ENCODE measurements at regions not wholly inside any gene's neighbourhood (a gene's known extent, or its start where the extent isn't known, plus 50 kb on each side); places are given as distances from the start of the nearest gene placed in this dataset.

DNA sequence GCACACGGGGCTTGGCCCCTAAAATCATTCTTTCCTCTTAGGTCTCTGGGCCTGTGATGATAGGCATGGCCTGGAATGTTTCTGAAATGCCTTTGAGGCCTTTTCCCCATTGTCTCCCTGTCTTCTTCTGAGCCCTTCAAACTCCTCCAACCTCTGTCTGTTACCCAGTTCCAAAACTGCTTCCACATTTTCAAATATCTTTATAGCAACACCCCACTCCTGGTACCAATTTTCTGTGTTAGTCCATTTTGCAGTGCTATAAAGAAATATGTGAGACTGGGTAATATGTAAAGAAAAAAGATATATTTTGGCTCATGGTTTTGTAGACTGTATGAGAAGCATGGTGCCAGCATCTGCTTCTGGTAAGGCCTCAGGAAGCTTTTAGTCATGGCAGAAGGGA, 158.8 kb downstream of the TM2D1 start:
- WGBS = no CpG with 5 or more reads among the region's 1 CpG
- Histone ChIP-seq H2BK15ac (ENCODE audit: low read depth, poor library complexity, severe bottlenecking) (no peak overlapping the region), H4K8ac (ENCODE audit: low read length) (no peak overlapping the region), H2AFZ (ENCODE audit: low read depth, low read length) (no peak overlapping the region), H3K23ac (ENCODE audit: low read length in 2 of 2) (no peak overlapping the region), H3K27ac (ENCODE audit: low read length, poor library complexity, severe bottlenecking) (no peak overlapping the region), H3K4me3 (ENCODE audit: insufficient read depth in 1 of 2, low read depth in 1 of 2, low read length in 2 of 2) (no peak overlapping the region), H3K4me2 (ENCODE audit: low read length, poor library complexity, severe bottlenecking) (no peak overlapping the region), H3K9me3 (ENCODE audit: control insufficient read depth, low read length) (peaks cover 22% of the 10 kb centered on the region), H3K79me1 (replicated peaks; ENCODE audit: low read length, poor library complexity, severe bottlenecking) (no peaks in the 10 kb centered on the region), H3K14ac (ENCODE audit: low read length in 2 of 2) (no peak overlapping the region), H3K27me3 (ENCODE audit: control insufficient read depth in 1 of 2, insufficient read depth in 1 of 2, low read length in 2 of 2) (no peaks in the 10 kb centered on the region), H3K36me3 (ENCODE audit: control insufficient read depth in 1 of 2, insufficient read depth in 2 of 2, low read depth in 1 of 2, low read length in 2 of 2) (no peaks in the 10 kb centered on the region), H2BK12ac (ENCODE audit: low read length in 2 of 2) (no peak overlapping the region), H3K18ac (ENCODE audit: low read depth in 1 of 2, low read length in 2 of 2) (no peak overlapping the region), H3K4me1 (ENCODE audit: control insufficient read depth, insufficient read depth, low read depth, low read length) (no peaks in the 10 kb centered on the region), H2BK5ac (ENCODE audit: low read depth, low read length, poor library complexity, severe bottlenecking) (no peak overlapping the region), H3K4ac (ENCODE audit: low read depth in 1 of 2, low read length in 2 of 2) (no peak overlapping the region), H4K91ac (ENCODE audit: low read length) (no peak overlapping the region), H2BK120ac (ENCODE audit: low read depth, low read length) (no peak overlapping the region), H2AK5ac (ENCODE audit: low read length, severe bottlenecking) (no peak overlapping the region), H3K9ac (ENCODE audit: low read length) (no peak overlapping the region)
- no peak for DNase-seq

- Histone ChIP-seq H3K4me2 (ENCODE audit: low read length, poor library complexity, severe bottlenecking) (no peak overlapping the region), H2AK5ac (ENCODE audit: low read length, severe bottlenecking) (no peak overlapping the region), H3K27ac (ENCODE audit: low read length, poor library complexity, severe bottlenecking) (no peak overlapping the region), H4K8ac (ENCODE audit: low read length) (no peak overlapping the region), H3K23ac (ENCODE audit: low read length in 2 of 2) (no peak overlapping the region), H2BK12ac (ENCODE audit: low read length in 2 of 2) (no peak overlapping the region), H3K9ac (ENCODE audit: low read length) (no peak overlapping the region), H3K14ac (ENCODE audit: low read length in 2 of 2) (no peak overlapping the region), H3K4me3 (ENCODE audit: insufficient read depth in 1 of 2, low read depth in 1 of 2, low read length in 2 of 2) (no peak overlapping the region), H3K27me3 (ENCODE audit: control insufficient read depth in 1 of 2, insufficient read depth in 1 of 2, low read length in 2 of 2) (no peaks in the 10 kb centered on the region), H3K36me3 (ENCODE audit: control insufficient read depth in 1 of 2, insufficient read depth in 2 of 2, low read depth in 1 of 2, low read length in 2 of 2) (no peaks in the 10 kb centered on the region), H3K18ac (ENCODE audit: low read depth in 1 of 2, low read length in 2 of 2) (no peak overlapping the region), H3K4me1 (ENCODE audit: control insufficient read depth, insufficient read depth, low read depth, low read length) (no peaks in the 10 kb centered on the region), H2AFZ (ENCODE audit: low read depth, low read length) (no peak overlapping the region), H2BK5ac (ENCODE audit: low read depth, low read length, poor library complexity, severe bottlenecking) (no peak overlapping the region), H2BK15ac (ENCODE audit: low read depth, poor library complexity, severe bottlenecking) (no peak overlapping the region), H3K79me1 (replicated peaks; ENCODE audit: low read length, poor library complexity, severe bottlenecking) (no peaks in the 10 kb centered on the region), H4K91ac (ENCODE audit: low read length) (no peak overlapping the region), H2BK120ac (ENCODE audit: low read depth, low read length) (no peak overlapping the region), H3K9me3 (ENCODE audit: control insufficient read depth, low read length) (peaks cover 22% of the 10 kb centered on the region), H3K4ac (ENCODE audit: low read depth in 1 of 2, low read length in 2 of 2) (no peak overlapping the region)
- DNase-seq = no peak
- 75% methylated on average over 2 of the region's 2 CpGs for WGBS
Observed at GRCh38 chr1:61563611-61564010, 161.3 kb downstream of the TM2D1 start.

DNA sequence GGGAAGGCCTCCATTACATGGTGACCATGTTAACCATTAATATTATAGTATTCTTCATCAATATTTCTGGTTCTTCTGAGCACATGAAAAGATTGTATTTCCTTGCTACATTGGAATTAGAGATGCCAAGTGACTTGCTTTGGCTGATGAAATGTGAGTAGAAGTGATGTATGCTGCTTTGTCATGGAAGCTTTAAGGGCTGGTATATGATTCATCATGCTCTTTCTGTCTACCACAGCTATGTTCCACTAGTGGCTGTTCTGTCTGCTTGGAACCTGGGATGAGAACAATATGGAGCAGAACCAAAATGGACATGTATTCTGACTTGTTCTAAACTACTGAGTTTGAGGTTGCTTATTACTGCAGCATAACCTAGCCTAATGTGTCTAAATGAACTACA, 163.3 kb downstream of the TM2D1 start:
- Histone ChIP-seq H2BK12ac (ENCODE audit: low read length in 2 of 2) (no peak overlapping the region), H3K9me3 (ENCODE audit: control insufficient read depth, low read length) (peaks cover 20% of the 10 kb centered on the region), H3K9ac (ENCODE audit: low read length) (no peak overlapping the region), H3K18ac (ENCODE audit: low read depth in 1 of 2, low read length in 2 of 2) (no peak overlapping the region), H3K14ac (ENCODE audit: low read length in 2 of 2) (no peak overlapping the region), H3K27ac (ENCODE audit: low read length, poor library complexity, severe bottlenecking) (no peak overlapping the region), H4K8ac (ENCODE audit: low read length) (no peak overlapping the region), H4K91ac (ENCODE audit: low read length) (no peak overlapping the region), H2BK5ac (ENCODE audit: low read depth, low read length, poor library complexity, severe bottlenecking) (no peak overlapping the region), H3K36me3 (ENCODE audit: control insufficient read depth in 1 of 2, insufficient read depth in 2 of 2, low read depth in 1 of 2, low read length in 2 of 2) (no peaks in the 10 kb centered on the region), H3K4me2 (ENCODE audit: low read length, poor library complexity, severe bottlenecking) (no peak overlapping the region), H2AK5ac (ENCODE audit: low read length, severe bottlenecking) (no peak overlapping the region), H3K4me1 (ENCODE audit: control insufficient read depth, insufficient read depth, low read depth, low read length) (no peaks in the 10 kb centered on the region), H3K79me1 (replicated peaks; ENCODE audit: low read length, poor library complexity, severe bottlenecking) (no peaks in the 10 kb centered on the region), H2BK120ac (ENCODE audit: low read depth, low read length) (no peak overlapping the region), H2BK15ac (ENCODE audit: low read depth, poor library complexity, severe bottlenecking) (no peak overlapping the region), H3K4ac (ENCODE audit: low read depth in 1 of 2, low read length in 2 of 2) (no peak overlapping the region), H3K27me3 (ENCODE audit: control insufficient read depth in 1 of 2, insufficient read depth in 1 of 2, low read length in 2 of 2) (no peaks in the 10 kb centered on the region), H3K4me3 (ENCODE audit: insufficient read depth in 1 of 2, low read depth in 1 of 2, low read length in 2 of 2) (no peak overlapping the region), H3K23ac (ENCODE audit: low read length in 2 of 2) (no peak overlapping the region), H2AFZ (ENCODE audit: low read depth, low read length) (no peak overlapping the region)
- no peak for DNase-seq

- WGBS = no CpG with 5 or more reads among the region's 2 CpGs
- Histone ChIP-seq H3K9me3 (ENCODE audit: control insufficient read depth, low read length) (peaks cover 17% of the 10 kb centered on the region), H3K4me3 (ENCODE audit: insufficient read depth in 1 of 2, low read depth in 1 of 2, low read length in 2 of 2) (no peak overlapping the region), H3K9ac (ENCODE audit: low read length) (no peak overlapping the region), H3K36me3 (ENCODE audit: control insufficient read depth in 1 of 2, insufficient read depth in 2 of 2, low read depth in 1 of 2, low read length in 2 of 2) (no peaks in the 10 kb centered on the region), H2AK5ac (ENCODE audit: low read length, severe bottlenecking) (no peak overlapping the region), H3K18ac (ENCODE audit: low read depth in 1 of 2, low read length in 2 of 2) (no peak overlapping the region), H3K4me1 (ENCODE audit: control insufficient read depth, insufficient read depth, low read depth, low read length) (no peaks in the 10 kb centered on the region), H2BK15ac (ENCODE audit: low read depth, poor library complexity, severe bottlenecking) (no peak overlapping the region), H2BK5ac (ENCODE audit: low read depth, low read length, poor library complexity, severe bottlenecking) (no peak overlapping the region), H2BK120ac (ENCODE audit: low read depth, low read length) (no peak overlapping the region), H3K14ac (ENCODE audit: low read length in 2 of 2) (no peak overlapping the region), H3K23ac (ENCODE audit: low read length in 2 of 2) (no peak overlapping the region), H4K8ac (ENCODE audit: low read length) (no peak overlapping the region), H2AFZ (ENCODE audit: low read depth, low read length) (no peak overlapping the region), H3K4me2 (ENCODE audit: low read length, poor library complexity, severe bottlenecking) (no peak overlapping the region), H3K27me3 (ENCODE audit: control insufficient read depth in 1 of 2, insufficient read depth in 1 of 2, low read length in 2 of 2) (no peaks in the 10 kb centered on the region), H3K79me1 (replicated peaks; ENCODE audit: low read length, poor library complexity, severe bottlenecking) (no peaks in the 10 kb centered on the region), H3K4ac (ENCODE audit: low read depth in 1 of 2, low read length in 2 of 2) (no peak overlapping the region), H2BK12ac (ENCODE audit: low read length in 2 of 2) (no peak overlapping the region), H4K91ac (ENCODE audit: low read length) (no peak overlapping the region), H3K27ac (ENCODE audit: low read length, poor library complexity, severe bottlenecking) (no peak overlapping the region)
- DNase-seq = no peak
Observed at GRCh38 chr1:61560385-61560784, 164.6 kb downstream of the TM2D1 start.
